Central memory CD8-positive, alpha-beta T cell (primary cell): ENCODE measurements at regions not wholly inside any gene's neighbourhood (a gene's known extent, or its start where the extent isn't known, plus 50 kb on each side); places are given as distances from the start of the nearest gene placed in this dataset.

Source experiments
- ATAC-seq: fragments of 150-1000 bp; cut with Tn5 transposase; replicated peaks from 2 replicates; pipeline ENCODE4 v1.10.0; 2022; ENCODE audit warnings: mild to moderate bottlenecking, moderate FRiP score, moderate number of reproducible peaks; ENCODE audit not compliant: poor library complexity, severe bottlenecking; ENCODE audit errors: extremely low read depth
- DNase-seq, 2 donors: peaks; one replicate each; pipeline ENCODE4 v3.0.0; 2021; ENCODE audit warnings: low spot score in 2 of 2
- H3K27ac Mint-ChIP-seq: one replicate; pipeline ENCODE4 v1.8.0; 2022; ENCODE audit warnings: low read depth, mild to moderate bottlenecking, moderate library complexity, mixed read lengths
- H3K27me3 Mint-ChIP-seq: one replicate; pipeline ENCODE4 v1.8.0; 2022; ENCODE audit warnings: mixed read lengths
- H3K36me3 Mint-ChIP-seq: one replicate; pipeline ENCODE4 v1.8.0; 2022; ENCODE audit warnings: mild to moderate bottlenecking, moderate library complexity, mixed read lengths; ENCODE audit not compliant: insufficient read depth
- H3K4me1 Mint-ChIP-seq: one replicate; pipeline ENCODE4 v1.8.0; 2022; ENCODE audit warnings: mixed read lengths
- H3K4me3 Mint-ChIP-seq: one replicate; pipeline ENCODE4 v1.8.0; 2022; ENCODE audit warnings: mild to moderate bottlenecking, moderate library complexity, mixed read lengths
- H3K9me3 Mint-ChIP-seq: one replicate; pipeline ENCODE4 v1.8.0; 2022; ENCODE audit warnings: mixed read lengths

GRCh38 chr5:105812304-105812703 lies 1858.4 kb downstream of the EFNA5 start:
- Mint-ChIP-seq H3K4me1 (no peaks in the 10 kb centered on the region), H3K4me3 (no peak overlapping the region), H3K27ac (no peak overlapping the region), H3K36me3 (no peaks in the 10 kb centered on the region), H3K27me3 (no peaks in the 10 kb centered on the region), H3K9me3 (peaks cover 18% of the 10 kb centered on the region)
- no peak for DNase-seq
- ATAC-seq, result no peak

GRCh38 chr5:105807951-105808350 lies 1862.8 kb downstream of the EFNA5 start:
- H3K27ac Mint-ChIP-seq, result no peak overlapping the region
- H3K36me3 Mint-ChIP-seq, result no peaks in the 10 kb centered on the region
- no peaks in the 10 kb centered on the region for H3K4me1 Mint-ChIP-seq
- peaks cover 21% of the 10 kb centered on the region for H3K9me3 Mint-ChIP-seq
- no peak overlapping the region for H3K4me3 Mint-ChIP-seq
- DNase-seq (no peak), ATAC-seq (no peak)
- H3K27me3 Mint-ChIP-seq, result no peaks in the 10 kb centered on the region

- H3K27ac Mint-ChIP-seq, result no peak overlapping the region
- H3K4me1 Mint-ChIP-seq, result no peaks in the 10 kb centered on the region
- H3K36me3 Mint-ChIP-seq, result no peaks in the 10 kb centered on the region
- DNase-seq (no peak), ATAC-seq (no peak)
- H3K9me3 Mint-ChIP-seq, result peaks cover 28% of the 10 kb centered on the region
- H3K27me3 Mint-ChIP-seq, result no peaks in the 10 kb centered on the region
- H3K4me3 Mint-ChIP-seq, result no peak overlapping the region
These were observed 1863.4 kb downstream of the EFNA5 start for GRCh38 chr5:105807290-105807689.

- no peaks in the 10 kb centered on the region for H3K4me1 Mint-ChIP-seq
- no peaks in the 10 kb centered on the region for H3K27me3 Mint-ChIP-seq
- no peak for ATAC-seq
- DNase-seq, result no peak
- peaks cover 35% of the 10 kb centered on the region for H3K9me3 Mint-ChIP-seq
- H3K27ac Mint-ChIP-seq, result no peak overlapping the region
- no peak overlapping the region for H3K4me3 Mint-ChIP-seq
- no peaks in the 10 kb centered on the region for H3K36me3 Mint-ChIP-seq
These were observed 1864.1 kb downstream of the EFNA5 start for GRCh38 chr5:105806596-105806995.

- H3K4me3 Mint-ChIP-seq, result no peak overlapping the region
These were observed 1867.3 kb downstream of the EFNA5 start for GRCh38 chr5:105803431-105803830.

GRCh38 chr5:105794578-105794977 lies 1876.2 kb downstream of the EFNA5 start:
- Mint-ChIP-seq H3K27me3 (no peaks in the 10 kb centered on the region), H3K36me3 (no peaks in the 10 kb centered on the region), H3K9me3 (peaks cover 19% of the 10 kb centered on the region), H3K27ac (no peak overlapping the region), H3K4me1 (no peaks in the 10 kb centered on the region), H3K4me3 (no peak overlapping the region)
- DNase-seq, result no peak
- ATAC-seq, result no peak

More at GRCh38 chr5:105803431-105803830, 1867.3 kb downstream of the EFNA5 start:
- Mint-ChIP-seq H3K36me3 (no peaks in the 10 kb centered on the region), H3K9me3 (peaks cover 30% of the 10 kb centered on the region), H3K4me1 (no peaks in the 10 kb centered on the region), H3K27ac (no peak overlapping the region), H3K27me3 (no peaks in the 10 kb centered on the region)
- ATAC-seq (no peak), DNase-seq (no peak)

GRCh38 chr5:105789246-105789645 lies 1881.5 kb downstream of the EFNA5 start:
- no peak for ATAC-seq
- Mint-ChIP-seq H3K27ac (no peak overlapping the region), H3K4me1 (no peaks in the 10 kb centered on the region), H3K4me3 (no peak overlapping the region), H3K27me3 (no peaks in the 10 kb centered on the region), H3K9me3 (no peaks in the 10 kb centered on the region), H3K36me3 (no peaks in the 10 kb centered on the region)
- no peak for DNase-seq

GRCh38 chr5:105783811-105784210 lies 1886.9 kb downstream of the EFNA5 start:
- no peak overlapping the region for H3K27ac Mint-ChIP-seq
- ATAC-seq (no peak), DNase-seq (no peak)

GRCh38 chr5:105782501-105782900 lies 1888.2 kb downstream of the EFNA5 start:
- Mint-ChIP-seq H3K36me3 (no peaks in the 10 kb centered on the region), H3K27me3 (no peaks in the 10 kb centered on the region), H3K27ac (no peak overlapping the region), H3K4me3 (no peak overlapping the region), H3K9me3 (no peaks in the 10 kb centered on the region), H3K4me1 (no peaks in the 10 kb centered on the region)
- DNase-seq, result no peak
- no peak for ATAC-seq

More at GRCh38 chr5:105783811-105784210, 1886.9 kb downstream of the EFNA5 start:
- H3K27me3 Mint-ChIP-seq, result no peaks in the 10 kb centered on the region
- H3K36me3 Mint-ChIP-seq, result no peaks in the 10 kb centered on the region
- H3K4me1 Mint-ChIP-seq, result no peaks in the 10 kb centered on the region
- H3K4me3 Mint-ChIP-seq, result no peak overlapping the region
- H3K9me3 Mint-ChIP-seq, result no peaks in the 10 kb centered on the region

GRCh38 chr5:105773241-105773640 lies 1897.5 kb downstream of the EFNA5 start:
- H3K36me3 Mint-ChIP-seq, result no peaks in the 10 kb centered on the region
- no peak overlapping the region for H3K4me3 Mint-ChIP-seq
- no peaks in the 10 kb centered on the region for H3K27me3 Mint-ChIP-seq
- ATAC-seq (no peak), DNase-seq (no peak)
- no peaks in the 10 kb centered on the region for H3K4me1 Mint-ChIP-seq
- no peak overlapping the region for H3K27ac Mint-ChIP-seq
- peaks cover 9% of the 10 kb centered on the region for H3K9me3 Mint-ChIP-seq

- Mint-ChIP-seq H3K27me3 (no peaks in the 10 kb centered on the region), H3K27ac (no peak overlapping the region), H3K4me1 (no peaks in the 10 kb centered on the region), H3K4me3 (no peak overlapping the region), H3K9me3 (peaks cover 16% of the 10 kb centered on the region), H3K36me3 (no peaks in the 10 kb centered on the region)
- DNase-seq, result no peak
- no peak for ATAC-seq
These were observed 1903.5 kb downstream of the EFNA5 start for GRCh38 chr5:105767267-105767666.

- no peak for DNase-seq
- Mint-ChIP-seq H3K27me3 (no peaks in the 10 kb centered on the region), H3K4me1 (no peaks in the 10 kb centered on the region), H3K9me3 (peaks cover 39% of the 10 kb centered on the region), H3K4me3 (no peak overlapping the region), H3K27ac (no peak overlapping the region), H3K36me3 (no peaks in the 10 kb centered on the region)
- ATAC-seq, result no peak
These were observed 1908.0 kb downstream of the EFNA5 start for GRCh38 chr5:105762728-105763127.

- ATAC-seq (no peak), DNase-seq (no peak)
- no peaks in the 10 kb centered on the region for H3K27me3 Mint-ChIP-seq
- H3K4me1 Mint-ChIP-seq, result no peaks in the 10 kb centered on the region
- peaks cover 5% of the 10 kb centered on the region for H3K9me3 Mint-ChIP-seq
- no peak overlapping the region for H3K27ac Mint-ChIP-seq
- no peaks in the 10 kb centered on the region for H3K36me3 Mint-ChIP-seq
- H3K4me3 Mint-ChIP-seq, result no peak overlapping the region
These were observed 1916.7 kb downstream of the EFNA5 start for GRCh38 chr5:105754056-105754455.

- no peak for ATAC-seq
- Mint-ChIP-seq H3K4me1 (no peaks in the 10 kb centered on the region), H3K4me3 (no peak overlapping the region), H3K27ac (no peak overlapping the region), H3K27me3 (no peaks in the 10 kb centered on the region), H3K36me3 (no peaks in the 10 kb centered on the region), H3K9me3 (peaks cover under 1% of the 10 kb centered on the region)
- DNase-seq, result no peak
These were observed 1917.9 kb downstream of the EFNA5 start for GRCh38 chr5:105752801-105753200.
